ENCODE measurements at regions not wholly inside any gene's neighbourhood (a gene's known extent, or its start where the extent isn't known, plus 50 kb on each side); places are given as distances from the start of the nearest gene placed in this dataset.

GRCh38 chr2:82790206-82791021 is 1668.7 kb downstream of the SUCLG1 start:
- TF ChIP-seq POLR2AphosphoS5 (IDR thresholded peaks at IDR 0.05) (no peak), EP300 (IDR thresholded peaks at IDR 0.05) (no peak), POLR2A (IDR thresholded peaks at IDR 0.05) (no peak)
- TF ChIP-seq, protein P1, sequence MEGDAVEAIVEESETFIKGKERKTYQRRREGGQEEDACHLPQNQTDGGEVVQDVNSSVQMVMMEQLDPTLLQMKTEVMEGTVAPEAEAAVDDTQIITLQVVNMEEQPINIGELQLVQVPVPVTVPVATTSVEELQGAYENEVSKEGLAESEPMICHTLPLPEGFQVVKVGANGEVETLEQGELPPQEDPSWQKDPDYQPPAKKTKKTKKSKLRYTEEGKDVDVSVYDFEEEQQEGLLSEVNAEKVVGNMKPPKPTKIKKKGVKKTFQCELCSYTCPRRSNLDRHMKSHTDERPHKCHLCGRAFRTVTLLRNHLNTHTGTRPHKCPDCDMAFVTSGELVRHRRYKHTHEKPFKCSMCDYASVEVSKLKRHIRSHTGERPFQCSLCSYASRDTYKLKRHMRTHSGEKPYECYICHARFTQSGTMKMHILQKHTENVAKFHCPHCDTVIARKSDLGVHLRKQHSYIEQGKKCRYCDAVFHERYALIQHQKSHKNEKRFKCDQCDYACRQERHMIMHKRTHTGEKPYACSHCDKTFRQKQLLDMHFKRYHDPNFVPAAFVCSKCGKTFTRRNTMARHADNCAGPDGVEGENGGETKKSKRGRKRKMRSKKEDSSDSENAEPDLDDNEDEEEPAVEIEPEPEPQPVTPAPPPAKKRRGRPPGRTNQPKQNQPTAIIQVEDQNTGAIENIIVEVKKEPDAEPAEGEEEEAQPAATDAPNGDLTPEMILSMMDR (IDR thresholded peaks at IDR 0.05), result no peak
